K562 (cell line): ENCODE measurements at regions not wholly inside any gene's neighbourhood (a gene's known extent, or its start where the extent isn't known, plus 50 kb on each side); places are given as distances from the start of the nearest gene placed in this dataset.
A peak's percentile ranks its signal among the peaks of the same experiment; 100 is the strongest.

Experiments used
- ATAC-seq: fragments of 200-7000 bp; cut with Tn5 transposase; 3 replicates; pipeline ENCODE4 v1.9.1; 2020; ENCODE audit warnings: moderate library complexity
- BruUV-seq: library from RNA; stranded (reverse); fragments of 400-500 nt; replicated peaks from 2 replicates; lab custom pipeline; 2021; lab: Mats Ljungman, UMichigan
- CTCF ChIA-PET: fragments of 300-600 bp; formaldehyde crosslinking; extraction: SDS; loops from one replicate; lab custom pipeline; 2021; ENCODE audit warnings: low intra/inter-chr PET ratio; lab: Yijun Ruan, JAX
- POLR2A ChIA-PET: fragments of 300-600, 350-650 bp; sonication (Branson Sonifier 250); formaldehyde crosslinking; extraction: SDS; loops from one replicate; lab custom pipeline; 2021; ENCODE audit warnings: antibody characterized with exemption, inconsistent platforms; lab: Yijun Ruan, JAX
- DNase-seq, 4 experiments: peaks; one replicate each; pipeline versions ENCODE4 v3.0.0 to v3.0.0-alpha.2; 2011 to 2018; ENCODE audit warnings: low spot score in 3 of 4, mixed read lengths in 3 of 4; ENCODE audit errors: extremely low read depth in 1 of 4
- FAIRE-seq: peaks from 2 replicates; lab custom pipeline; 2011; peaks lifted over from hg19 to GRCh38; lab: Jason Lieb, UNC
- H2AFZ ChIP-seq: 2 replicates; pipeline ENCODE4 v1.6.0; 2011; ENCODE audit warnings: low read depth, low read length, control low read depth, inconsistent platforms
- H3K27ac ChIP-seq: fragments of 200-600 bp; 3 replicates; pipeline ENCODE4 v1.8.0; 2011; ENCODE audit warnings: low read depth, mild to moderate bottlenecking, control low read depth, inconsistent platforms, low read length, moderate library complexity, mixed read lengths; ENCODE audit errors: extremely low read depth
- H3K27me3 ChIP-seq, 2 experiments: fragments of 300-600 bp in 1 of 2; 2 replicates in 1 of 2; 3 replicates in 1 of 2; pipeline versions ENCODE4 v1.6.0 to v1.8.0; 2011; ENCODE audit warnings: inconsistent platforms in 2 of 2, low read length in 2 of 2, mild to moderate bottlenecking in 1 of 2, mixed read lengths in 1 of 2, moderate library complexity in 1 of 2; ENCODE audit not compliant: control insufficient read depth in 2 of 2, insufficient read depth in 2 of 2
- H3K36me3 ChIP-seq: fragments of 300-600 bp; 3 replicates; pipeline ENCODE4 v1.8.0; 2011; ENCODE audit warnings: mild to moderate bottlenecking, low read length, inconsistent platforms; ENCODE audit not compliant: control insufficient read depth, insufficient read depth
- H3K4me1 ChIP-seq, 2 experiments: fragments of 200-600 bp in 1 of 2; replicated peaks in 1 of 2; 2 replicates in 1 of 2; 3 replicates in 1 of 2; pipeline versions ENCODE4 v1.5.1 to v1.8.0; 2011; ENCODE audit warnings: inconsistent platforms in 2 of 2, low read length in 2 of 2, mild to moderate bottlenecking in 1 of 2, mixed read lengths in 1 of 2, moderate library complexity in 1 of 2; ENCODE audit not compliant: control insufficient read depth in 2 of 2, insufficient read depth in 2 of 2
- H3K4me2 ChIP-seq: 2 replicates; pipeline ENCODE4 v1.6.1; 2011; ENCODE audit warnings: low read length, control low read depth, inconsistent platforms, mixed read lengths; ENCODE audit not compliant: insufficient read depth
- H3K4me3 ChIP-seq: fragments of 200-600 bp; sonication (generic), shearing (Covaris generic); 2 replicates; pipeline ENCODE4 v1.5.1; 2016; ENCODE audit warnings: control low read depth, inconsistent platforms
- H3K79me2 ChIP-seq: fragments of 200-600 bp; 3 replicates; pipeline ENCODE4 v1.8.0; 2011; ENCODE audit warnings: low read length, inconsistent platforms; ENCODE audit not compliant: control insufficient read depth, insufficient read depth
- H3K9ac ChIP-seq, 2 experiments: 2 replicates each; pipeline versions ENCODE4 v1.6.0 to v1.6.1; 2011; ENCODE audit warnings: low read depth in 2 of 2, low read length in 2 of 2, control low read depth in 1 of 2, inconsistent platforms in 1 of 2, mild to moderate bottlenecking in 1 of 2, mixed read lengths in 1 of 2; ENCODE audit not compliant: insufficient read depth in 1 of 2
- H3K9me1 ChIP-seq: one replicate; pipeline ENCODE4 v1.6.0; 2011; ENCODE audit warnings: inconsistent platforms, mild to moderate bottlenecking, low read length, moderate library complexity; ENCODE audit not compliant: control insufficient read depth, insufficient read depth
- H3K9me3 ChIP-seq: replicated peaks from 2 replicates; pipeline ENCODE4 v1.5.1; 2011; ENCODE audit warnings: low read depth, low read length, inconsistent platforms; ENCODE audit not compliant: control insufficient read depth, insufficient read depth
- H4K20me1 ChIP-seq: replicated peaks from 2 replicates; pipeline ENCODE4 v1.6.1; 2011; ENCODE audit warnings: low read length, inconsistent platforms, mixed read lengths; ENCODE audit not compliant: control insufficient read depth, insufficient read depth
- CREB1 ChIP-seq, 2 experiments: sonication (generic) in 1 of 2; formaldehyde crosslinking in 1 of 2; IDR thresholded peaks; 2 replicates each; pipeline versions ENCODE4 v1.6.1 to v1.8.0; 2012 to 2022; ENCODE audit warnings: inconsistent platforms in 1 of 2, mild to moderate bottlenecking in 1 of 2, missing genetic modification reagents in 1 of 2, moderate library complexity in 1 of 2
- FOXM1 ChIP-seq, 2 experiments: fragments of 450-650 bp in 1 of 2; sonication (generic) in 1 of 2; formaldehyde crosslinking in 1 of 2; IDR thresholded peaks; 2 replicates each; pipeline versions ENCODE4 v1.6.1 to v1.9.0; 2017 to 2022; ENCODE audit warnings: low read depth in 2 of 2, mild to moderate bottlenecking in 2 of 2, missing genetic modification reagents in 1 of 2, moderate library complexity in 1 of 2
- MAFK ChIP-seq: IDR thresholded peaks from 2 replicates; pipeline ENCODE4 v1.6.1; 2011; ENCODE audit warnings: low read length, improper control_type of control experiment
- MAX ChIP-seq: sonication (generic); formaldehyde crosslinking; IDR thresholded peaks from 2 replicates; pipeline ENCODE4 v1.9.0; 2022; ENCODE audit warnings: mild to moderate bottlenecking, missing genetic modification reagents
- MXD1 ChIP-seq: fragments of 250-450 bp; sonication (Bioruptor Pico); IDR thresholded peaks from 2 replicates; pipeline ENCODE4 v1.8.0; 2021; ENCODE audit warnings: borderline replicate concordance, mild to moderate bottlenecking, moderate library complexity; ENCODE audit not compliant: poor library complexity, severe bottlenecking
- NFE2 ChIP-seq: IDR thresholded peaks from 2 replicates; pipeline ENCODE4 v1.6.1; 2014; ENCODE audit warnings: antibody characterized with exemption, low read depth
- PHF8 ChIP-seq: fragments of 200-600 bp; sonication (generic); IDR thresholded peaks from 2 replicates; pipeline ENCODE4 v1.6.1; 2012; ENCODE audit warnings: mixed run types, mild to moderate bottlenecking, inconsistent platforms, low read length, moderate library complexity, borderline replicate concordance
- RFX5 ChIP-seq: IDR thresholded peaks from 2 replicates; pipeline ENCODE4 v1.6.1; 2011; ENCODE audit warnings: low read depth, mild to moderate bottlenecking, improper control_type of control experiment, low read length
- ZBTB40 ChIP-seq, 2 experiments: fragments of 450-650 bp in 1 of 2; sonication (generic) in 1 of 2; formaldehyde crosslinking in 1 of 2; IDR thresholded peaks; 2 replicates each; pipeline versions ENCODE4 v1.7.1 to v1.9.0; 2016 to 2022; ENCODE audit warnings: inconsistent platforms in 1 of 2, mild to moderate bottlenecking in 1 of 2, missing genetic modification reagents in 1 of 2
- ZNF384 ChIP-seq: IDR thresholded peaks from 2 replicates; pipeline ENCODE4 v1.6.1; 2012; ENCODE audit warnings: low read depth, low read length, improper control_type of control experiment
- ZNF668 ChIP-seq: fragments of 250-450 bp; sonication (Bioruptor Pico); IDR thresholded peaks from 2 replicates; pipeline ENCODE4 v1.8.0; 2022; ENCODE audit warnings: mild to moderate bottlenecking, inconsistent platforms
- ZNF766 ChIP-seq: fragments of 200-800 bp; sonication (Bioruptor generic); conservative IDR thresholded peaks from 2 replicates; pipeline ENCODE4 v1.6.1; 2016; ENCODE audit warnings: missing genetic modification characterization, missing compliant biosample characterization
- ZNF830 ChIP-seq: fragments of 250-450 bp; sonication (Bioruptor Pico); IDR thresholded peaks from 2 replicates; pipeline ENCODE4 v1.5.0; 2021; ENCODE audit warnings: mild to moderate bottlenecking
- WGBS: fragments of 100-300 bp; shearing (Covaris generic); methylation state at CpG from one replicate; pipeline ENCODE4 v1.1.6; 2016; ENCODE audit warnings: low coverage, mixed read lengths; ENCODE audit not compliant: insufficient coverage; ENCODE audit errors: missing lambda C conversion rate; 5-methylcytosine and 5-hydroxymethylcytosine counted together
- in situ Hi-C: fragments of 300-500 bp; cut with MboI; formaldehyde crosslinking; loops from 4 replicates; pipeline ENCODE4 v1.15.0; 2018; ENCODE audit warnings: inconsistent platforms, mixed read lengths
- intact Hi-C: fragments of 100-400 bp; cut with micrococcal nuclease; formaldehyde crosslinking; loops from 2 replicates; pipeline ENCODE4 v1.14.2; 2022

GRCh38 chr1:208350815-208351214 lies 106.6 kb upstream of the PLXNA2 start:
- H3K4me3 ChIP-seq, result no peak overlapping the region
- no peak overlapping the region for H3K9ac ChIP-seq
- CTCF ChIA-PET, result no interaction called here
- DNase-seq (no peak), FAIRE-seq (no peak), ATAC-seq (no peak)
- POLR2A ChIA-PET, result no interaction called here
- in situ Hi-C loops, result no loop called here
- no peak overlapping the region for H3K4me2 ChIP-seq
- 0% methylated on average over 1 of the region's 1 CpG for WGBS
- BruUV-seq, result no TSS peak
- H3K36me3 ChIP-seq, result no peaks in the 10 kb centered on the region
- H4K20me1 ChIP-seq, result no peaks in the 10 kb centered on the region
- H3K79me2 ChIP-seq, result no peaks in the 10 kb centered on the region
- H2AFZ ChIP-seq, result no peak overlapping the region
- no peaks in the 10 kb centered on the region for H3K9me3 ChIP-seq
- peaks cover 0 to 9% of the 10 kb centered on the region in 2 experiments; a peak in 3 of 5 replicates for H3K27me3 ChIP-seq
- H3K4me1 ChIP-seq, result peaks cover 0 to 4% of the 10 kb centered on the region in 2 experiments; a peak in 1 of 5 replicates
- H3K9me1 ChIP-seq, result no peaks in the 10 kb centered on the region
- intact Hi-C loops, result no loop called here
- no peak overlapping the region for H3K27ac ChIP-seq
- TF ChIP-seq ZNF830 (CRISPR knock-in tag) (no peak), PHF8 (no peak), ZNF668 (no peak), MXD1 (CRISPR knock-in tag) (no peak), FOXM1 (IDR thresholded peaks at IDR 0.05; ENCODE audit: low read depth) (no peak), FOXM1 (CRISPR knock-in tag; IDR thresholded peaks at IDR 0.05; ENCODE audit: low read depth) (no peak), ZNF384 (peak; percentile 85), CREB1 (IDR thresholded peaks at IDR 0.05) (no peak), CREB1 (CRISPR knock-in tag; IDR thresholded peaks at IDR 0.05) (no peak), ZBTB40 (IDR thresholded peaks at IDR 0.05) (peak; percentile 89), ZBTB40 (CRISPR knock-in tag; IDR thresholded peaks at IDR 0.05) (peak; percentile 80), MAFK (no peak), MAX (no peak), ZNF766 (no peak), NFE2 (no peak), RFX5 (no peak)
